ENCODE measurements at regions not wholly inside any gene's neighbourhood (a gene's known extent, or its start where the extent isn't known, plus 50 kb on each side); places are given as distances from the start of the nearest gene placed in this dataset.

GRCh38 chr12:62113366-62114011 lies 146.7 kb upstream of the USP15 start:
- Histone ChIP-seq H3K27me3 (ENCODE audit: insufficient read depth, low read depth, severe bottlenecking) (no peaks in the 10 kb centered on the region), H3K27ac (no peak overlapping the region), H3K36me3 (no peaks in the 10 kb centered on the region), H3K9me3 (ENCODE audit: severe bottlenecking) (no peaks in the 10 kb centered on the region), H3K4me3 (ENCODE audit: low read depth, low read length) (no peak overlapping the region)
- DNase-seq, result no peak
- no peak for TF ChIP-seq CTCF (IDR thresholded peaks at IDR 0.05; ENCODE audit: low read depth, low read length)

GRCh38 chr12:62116986-62117385 lies 143.2 kb upstream of the USP15 start:
- TF ChIP-seq CTCF (IDR thresholded peaks at IDR 0.05; ENCODE audit: low read depth, low read length), result no peak
- no peak overlapping the region for H3K4me3 ChIP-seq (ENCODE audit: low read depth, low read length)
- H3K36me3 ChIP-seq, result no peaks in the 10 kb centered on the region
- no peak for DNase-seq
- H3K9me3 ChIP-seq (ENCODE audit: severe bottlenecking), result no peaks in the 10 kb centered on the region
- no peak overlapping the region for H3K27ac ChIP-seq
- no peaks in the 10 kb centered on the region for H3K27me3 ChIP-seq (ENCODE audit: insufficient read depth, low read depth, severe bottlenecking)

DNA sequence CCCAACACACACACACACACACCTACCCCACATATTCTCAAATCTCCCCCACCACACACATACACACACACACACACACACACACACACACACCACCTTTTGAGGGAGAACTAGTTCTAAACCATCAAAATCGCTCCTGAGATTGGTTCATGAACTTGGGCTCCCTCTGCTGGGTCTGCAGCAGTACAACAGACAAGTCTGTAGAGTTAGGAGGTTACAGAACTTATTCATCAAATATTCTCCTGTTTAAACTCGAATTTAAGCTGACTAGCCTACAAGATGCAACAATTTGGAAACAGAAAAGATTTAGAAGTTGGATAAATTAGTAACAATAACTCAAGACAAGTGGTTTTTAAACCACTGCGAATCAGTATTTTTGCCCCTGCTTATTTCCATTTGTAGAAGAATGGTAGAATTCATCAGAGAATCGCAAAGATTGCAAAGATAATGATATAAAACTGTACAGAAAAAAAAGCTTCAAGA lies 136.4 kb upstream of the USP15 start:
- peak; percentile 66 for TF ChIP-seq CTCF (IDR thresholded peaks at IDR 0.05; ENCODE audit: low read depth, low read length)
- peak; percentile 53 for DNase-seq
- no peaks in the 10 kb centered on the region for H3K9me3 ChIP-seq (ENCODE audit: severe bottlenecking)

GRCh38 chr12:62127516-62127915 lies 132.7 kb upstream of the USP15 start:
- H3K4me3 ChIP-seq (ENCODE audit: low read depth, low read length), result no peak overlapping the region

More for the DNA sequence above, 136.4 kb upstream of the USP15 start:
- H3K27ac ChIP-seq, result no peak overlapping the region
- H3K36me3 ChIP-seq, result no peaks in the 10 kb centered on the region
- no peaks in the 10 kb centered on the region for H3K27me3 ChIP-seq (ENCODE audit: insufficient read depth, low read depth, severe bottlenecking)
- no peak overlapping the region for H3K4me3 ChIP-seq (ENCODE audit: low read depth, low read length)

GRCh38 chr12:62128175-62128975 lies 131.8 kb upstream of the USP15 start:
- Histone ChIP-seq H3K9me3 (ENCODE audit: severe bottlenecking) (no peaks in the 10 kb centered on the region), H3K27me3 (ENCODE audit: insufficient read depth, low read depth, severe bottlenecking) (no peaks in the 10 kb centered on the region), H3K4me3 (ENCODE audit: low read depth, low read length) (no peak overlapping the region), H3K27ac (no peak overlapping the region), H3K36me3 (no peaks in the 10 kb centered on the region)
- TF ChIP-seq CTCF (IDR thresholded peaks at IDR 0.05; ENCODE audit: low read depth, low read length), result no peak
- DNase-seq, result no peak

More at GRCh38 chr12:62127516-62127915, 132.7 kb upstream of the USP15 start:
- Histone ChIP-seq H3K27me3 (ENCODE audit: insufficient read depth, low read depth, severe bottlenecking) (no peaks in the 10 kb centered on the region), H3K9me3 (ENCODE audit: severe bottlenecking) (no peaks in the 10 kb centered on the region), H3K27ac (no peak overlapping the region), H3K36me3 (no peaks in the 10 kb centered on the region)
- TF ChIP-seq CTCF (IDR thresholded peaks at IDR 0.05; ENCODE audit: low read depth, low read length), result no peak
- DNase-seq, result no peak

Data from WERI-Rb-1 (cell line).